IMR-90 (cell line): ENCODE measurements at regions not wholly inside any gene's neighbourhood (a gene's known extent, or its start where the extent isn't known, plus 50 kb on each side); places are given as distances from the start of the nearest gene placed in this dataset.
A peak's percentile ranks its signal among the peaks of the same experiment; 100 is the strongest.

Experiments used
- ATAC-seq: fragments of 200-7000 bp; cut with Tn5 transposase; 2 replicates; pipeline ENCODE4 v1.9.1; 2020; ENCODE audit warnings: low read depth, mild to moderate bottlenecking, moderate library complexity
- BruUV-seq: library from RNA; stranded (reverse); fragments of 400-500 nt; replicated peaks from 2 replicates; lab custom pipeline; 2021; lab: Mats Ljungman, UMichigan
- CTCF ChIA-PET: fragments of 300-600 bp; formaldehyde crosslinking; extraction: SDS; loops from one replicate; lab custom pipeline; 2021; ENCODE audit warnings: antibody characterized with exemption; lab: Yijun Ruan, JAX
- POLR2A ChIA-PET: fragments of 300-600 bp; sonication (Branson Sonifier 250); formaldehyde crosslinking; loops from one replicate; lab custom pipeline; 2022; ENCODE audit warnings: antibody characterized with exemption; ENCODE audit not compliant: unreplicated experiment; lab: Charles Lee
- DNase-seq: peaks from one replicate; pipeline ENCODE4 v3.0.0; 2013
- H2AFZ ChIP-seq: replicated peaks from 2 replicates; pipeline ENCODE3; 2013; ENCODE audit warnings: low read length, mild to moderate bottlenecking; ENCODE audit not compliant: poor library complexity
- H2AK5ac ChIP-seq: 2 replicates; pipeline ENCODE4 v1.6.1; 2013; ENCODE audit warnings: low read depth, low read length, inconsistent platforms
- H2AK9ac ChIP-seq: replicated peaks from 2 replicates; pipeline ENCODE3; 2013; ENCODE audit warnings: mild to moderate bottlenecking, low read depth, low read length, moderate library complexity; ENCODE audit not compliant: poor library complexity
- H2BK120ac ChIP-seq: 2 replicates; pipeline ENCODE4 v1.6.1; 2013; ENCODE audit warnings: low read depth, low read length, inconsistent platforms
- H2BK15ac ChIP-seq: 3 replicates; pipeline ENCODE4 v1.6.1; 2013; ENCODE audit warnings: low read depth, low read length, inconsistent platforms
- H2BK20ac ChIP-seq: 2 replicates; pipeline ENCODE4 v1.6.1; 2013; ENCODE audit warnings: low read depth, mild to moderate bottlenecking, inconsistent platforms, low read length, moderate library complexity
- H2BK5ac ChIP-seq: 2 replicates; pipeline ENCODE4 v1.6.1; 2013; ENCODE audit warnings: mild to moderate bottlenecking, low read depth, low read length, inconsistent platforms; ENCODE audit not compliant: poor library complexity, severe bottlenecking
- H3K14ac ChIP-seq: replicated peaks from 2 replicates; pipeline ENCODE4 v1.6.1; 2013; ENCODE audit warnings: low read depth, low read length, inconsistent platforms
- H3K18ac ChIP-seq: 2 replicates; pipeline ENCODE4 v1.6.1; 2013; ENCODE audit warnings: low read depth, low read length, control low read depth
- H3K23ac ChIP-seq: 2 replicates; pipeline ENCODE4 v1.6.1; 2013; ENCODE audit warnings: low read depth, low read length, inconsistent platforms
- H3K27ac ChIP-seq: 2 replicates; pipeline ENCODE4 v1.5.1; 2013; ENCODE audit warnings: mild to moderate bottlenecking, control low read depth, low read length; ENCODE audit not compliant: insufficient read depth
- H3K27me3 ChIP-seq: 2 replicates; pipeline ENCODE4 v1.6.1; 2013; ENCODE audit warnings: low read length; ENCODE audit not compliant: control insufficient read depth, insufficient read depth
- H3K36me3 ChIP-seq: 2 replicates; pipeline ENCODE4 v1.6.1; 2013; ENCODE audit warnings: low read length, mixed read lengths; ENCODE audit not compliant: control insufficient read depth, insufficient read depth
- H3K4ac ChIP-seq: 2 replicates; pipeline ENCODE4 v1.6.1; 2013; ENCODE audit warnings: low read depth, low read length, inconsistent platforms
- H3K4me1 ChIP-seq: 2 replicates; pipeline ENCODE4 v1.6.1; 2013; ENCODE audit warnings: low read length, mixed read lengths; ENCODE audit not compliant: control insufficient read depth, insufficient read depth
- H3K4me2 ChIP-seq: 2 replicates; pipeline ENCODE4 v1.6.1; 2013; ENCODE audit warnings: low read depth, mild to moderate bottlenecking, control low read depth, low read length, moderate library complexity
- H3K4me3 ChIP-seq: 2 replicates; pipeline ENCODE4 v1.5.1; 2013; ENCODE audit warnings: low read depth, mild to moderate bottlenecking, control low read depth, low read length, moderate library complexity; ENCODE audit not compliant: insufficient read depth
- H3K56ac ChIP-seq: 2 replicates; pipeline ENCODE4 v1.6.1; 2013; ENCODE audit warnings: low read length, inconsistent platforms; ENCODE audit not compliant: insufficient read depth; ENCODE audit errors: extremely low read depth
- H3K79me1 ChIP-seq, 2 experiments: 2 replicates each; pipeline ENCODE4 v1.6.1; 2013; ENCODE audit warnings: low read length in 2 of 2, inconsistent platforms in 1 of 2, low read depth in 1 of 2
- H3K9ac ChIP-seq: 2 replicates; pipeline ENCODE4 v1.6.1; 2013; ENCODE audit warnings: low read depth, low read length, control low read depth
- H3K9me1 ChIP-seq: 2 replicates; pipeline ENCODE4 v1.6.1; 2013; ENCODE audit warnings: low read length, inconsistent platforms; ENCODE audit not compliant: insufficient read depth
- H3K9me3 ChIP-seq: 2 replicates; pipeline ENCODE4 v1.6.1; 2013; ENCODE audit warnings: low read length; ENCODE audit not compliant: control insufficient read depth, insufficient read depth
- H4K20me1 ChIP-seq: 2 replicates; pipeline ENCODE4 v1.6.1; 2013; ENCODE audit warnings: low read length, inconsistent platforms; ENCODE audit not compliant: insufficient read depth
- H4K5ac ChIP-seq: 2 replicates; pipeline ENCODE4 v1.6.1; 2013; ENCODE audit warnings: mild to moderate bottlenecking, low read depth, low read length, control low read depth
- H4K8ac ChIP-seq, 2 experiments: 2 replicates each; pipeline ENCODE4 v1.6.1; 2013; ENCODE audit warnings: low read depth in 2 of 2, low read length in 2 of 2, control low read depth in 1 of 2, inconsistent platforms in 1 of 2
- H4K91ac ChIP-seq: 2 replicates; pipeline ENCODE4 v1.6.1; 2013; ENCODE audit warnings: low read depth, low read length, inconsistent platforms; ENCODE audit not compliant: insufficient read depth
- RAD21 ChIP-seq: IDR thresholded peaks from 2 replicates; pipeline ENCODE4 v1.6.1; 2012; ENCODE audit warnings: low read length, improper control_type of control experiment
- SMC3 ChIP-seq: fragments of 150-350 bp; IDR thresholded peaks from 2 replicates; pipeline ENCODE4 v1.6.1; 2016; ENCODE audit warnings: low read depth, mild to moderate bottlenecking, antibody characterized with exemption, low read length, moderate library complexity
- WGBS, 2 experiments: methylation state at CpG; one replicate each; pipeline versions ENCODE4 v1.1.5 to v1.1.7; 2013; ENCODE audit warnings: missing lambda C conversion rate in 2 of 2; ENCODE audit not compliant: insufficient read length in 1 of 2; ENCODE audit errors: extremely low coverage in 2 of 2; 5-methylcytosine and 5-hydroxymethylcytosine counted together
- dilution Hi-C: fragments of 300-500 bp; cut with HindIII; formaldehyde crosslinking; loops from one replicate; pipeline ENCODE4 v1.14.3; 2018; ENCODE audit warnings: low sequenced_read_pairs; ENCODE audit not compliant: unreplicated experiment
- in situ Hi-C: fragments of 300-500 bp; cut with MboI; formaldehyde crosslinking; loops from 3 replicates; pipeline ENCODE4 v1.14.3; 2019; ENCODE audit warnings: low sequenced_read_pairs, inconsistent platforms, mixed read lengths
- intact Hi-C: fragments of 100-400 bp; cut with micrococcal nuclease; formaldehyde crosslinking; loops from 2 replicates; pipeline ENCODE4 v1.10.0; 2022

DNA sequence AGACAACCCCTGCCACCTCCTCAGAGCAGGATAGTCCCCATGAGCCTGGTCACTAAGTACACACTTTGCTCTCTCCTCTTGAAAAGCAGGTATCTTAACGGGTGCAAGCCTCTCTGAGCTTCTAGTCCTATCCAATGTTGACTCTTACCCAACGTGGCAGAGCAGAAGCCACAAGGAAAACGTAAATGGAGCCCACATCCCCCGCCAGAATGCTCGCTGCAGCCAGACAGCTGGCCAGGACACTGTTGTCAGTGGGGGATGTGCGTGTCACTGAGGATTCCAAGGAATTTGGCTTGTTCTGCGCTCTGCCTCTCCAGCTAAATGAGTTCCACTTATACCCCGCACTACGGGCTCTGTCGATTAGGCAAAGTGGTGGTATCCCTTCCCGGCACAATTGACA, 67.8 kb upstream of the IGF1R start:
- Histone ChIP-seq H3K36me3 (no peaks in the 10 kb centered on the region), H2BK20ac (no peak overlapping the region), H4K5ac (no peak overlapping the region), H3K27ac (no peak overlapping the region), H3K9me3 (no peaks in the 10 kb centered on the region; the same call in 1 of the 2 replicates), H3K9me1 (no peaks in the 10 kb centered on the region), H2BK5ac (no peak overlapping the region), H3K9ac (no peak overlapping the region), H3K4me3 (no peak overlapping the region), H3K18ac (no peak overlapping the region; the same call in 1 of the 2 replicates), H2BK15ac (no peak overlapping the region), H3K79me1 (no peaks in the 10 kb centered on the region), H2AK9ac (no peak overlapping the region), H2AFZ (peak overlapping the region; percentile 54), H2AK5ac (no peak overlapping the region), H3K23ac (no peak overlapping the region), H3K4me2 (peak overlapping the region; percentile 62), H3K14ac (no peak overlapping the region), H3K56ac (no peak overlapping the region), H3K4me1 (peaks cover 1% of the 10 kb centered on the region; the same call in 1 of the 2 replicates), H3K4ac (no peak overlapping the region), H4K91ac (no peak overlapping the region), H4K8ac (no peak overlapping the region), H2BK120ac (no peak overlapping the region), H4K20me1 (no peaks in the 10 kb centered on the region), H3K27me3 (peaks cover 30% of the 10 kb centered on the region)
- 20% methylated on average over 1 of the region's 11 CpGs; no CpG with 5 or more reads in 1 of the 2 experiments for WGBS, 2 experiments
- DNase-seq: no peak
- ChIA-PET CTCF (interaction anchor here (1.7 kb wide), 1 partner anchor 12 kb away, joined by 7 read pairs; no protein-coding TSS in a partner anchor), POLR2A (interaction anchor here (0.5 kb wide), 1 partner anchor 11 kb away, joined by 3 read pairs; no protein-coding TSS in a partner anchor)
- dilution Hi-C loops: no loop called here
- intact Hi-C loops: loop anchor here (5.0 kb wide), 1 partner anchor 42 kb away; no protein-coding TSS in a partner anchor
- TF ChIP-seq RAD21: no peak
- TF ChIP-seq SMC3: no peak
- no TSS peak for BruUV-seq
- ATAC-seq: peak; percentile 72
- in situ Hi-C loops: no loop called here
